ENCODE measurements at regions not wholly inside any gene's neighbourhood (a gene's known extent, or its start where the extent isn't known, plus 50 kb on each side); places are given as distances from the start of the nearest gene placed in this dataset.

DNA sequence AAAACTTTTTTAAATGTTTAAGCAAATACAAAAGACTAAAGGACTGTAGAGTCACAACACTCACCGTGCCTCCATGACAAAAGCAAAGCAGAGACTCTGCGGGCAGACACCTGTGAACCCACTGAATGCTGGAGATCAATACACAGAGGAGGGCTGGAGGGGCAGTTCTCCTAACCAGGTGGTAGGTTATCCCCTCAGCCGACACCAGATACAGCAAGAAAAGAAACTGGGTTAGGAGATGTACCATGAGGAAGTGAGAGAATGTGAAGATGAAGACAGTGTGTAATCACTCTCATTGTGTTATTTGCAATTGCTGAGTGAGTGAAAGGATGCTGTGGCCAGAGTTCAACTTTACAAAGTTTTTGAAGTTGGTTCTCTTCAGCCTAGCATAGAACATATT is 480.3 kb downstream of the BCL11B start:
- intact Hi-C loops (cut with micrococcal nuclease), result no loop called here
- ATAC-seq, result no peak
- no peak for DNase-seq

DNA sequence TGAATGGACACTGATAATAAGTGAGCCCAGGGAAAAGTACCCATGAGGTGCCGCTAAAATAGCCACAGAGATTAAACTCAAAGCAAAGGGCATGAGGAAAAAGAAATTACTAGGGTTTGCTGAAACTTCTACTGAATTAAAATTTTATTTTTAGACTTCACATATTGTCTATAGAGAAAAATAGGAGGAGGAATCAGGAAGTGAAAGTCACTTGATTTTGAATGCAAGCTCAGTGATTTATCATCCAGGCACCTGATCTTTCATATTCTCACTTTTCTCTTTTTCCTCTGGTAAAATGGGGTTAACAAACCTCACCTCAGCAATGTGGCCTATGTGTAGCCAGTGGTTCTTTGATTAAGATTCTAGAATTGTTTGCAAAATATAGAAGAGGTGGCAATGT is 479.8 kb downstream of the BCL11B start:
- DNase-seq, result no peak
- intact Hi-C loops (cut with micrococcal nuclease), result no loop called here
- ATAC-seq, result no peak

DNA sequence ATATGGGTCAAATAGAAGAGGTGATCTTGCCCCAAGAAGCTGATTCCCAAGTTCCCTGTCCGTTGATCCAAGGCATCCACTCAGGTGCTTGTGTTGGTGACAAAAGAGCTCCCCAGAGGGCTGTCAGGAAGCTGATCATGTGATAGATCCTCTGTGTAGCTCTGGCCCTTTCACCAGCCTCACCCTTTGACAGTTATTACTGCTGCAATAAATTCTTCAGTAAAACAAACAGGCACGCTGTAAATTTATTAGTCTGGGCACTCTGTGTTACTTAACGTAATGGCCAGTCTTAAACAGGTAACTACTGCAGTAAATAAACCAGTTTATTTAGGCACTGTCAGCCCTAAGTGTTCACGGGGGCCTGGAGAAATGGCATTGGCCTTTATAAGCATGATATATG is 473.9 kb downstream of the BCL11B start:
- no peak for ATAC-seq
- DNase-seq, result no peak
- intact Hi-C loops (cut with micrococcal nuclease), result no loop called here

DNA sequence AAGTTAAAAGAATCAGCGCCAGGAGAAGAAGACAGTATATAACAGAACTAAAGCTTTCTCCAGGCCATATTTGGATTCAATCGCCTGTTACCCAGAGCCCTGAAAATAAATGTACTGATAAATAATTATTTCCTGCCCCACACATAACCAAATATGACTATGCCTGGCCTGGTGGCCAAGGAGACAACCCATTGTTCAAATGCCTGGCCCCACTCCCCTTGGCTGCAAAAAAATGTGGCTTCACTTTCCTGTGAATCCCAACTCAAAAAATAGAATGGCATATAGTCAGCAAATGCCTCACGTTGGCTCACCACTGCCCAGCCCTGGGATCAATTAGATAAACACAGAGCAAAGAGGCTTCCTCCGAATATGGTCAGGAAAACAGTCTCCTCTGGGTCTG is 472.1 kb downstream of the BCL11B start:
- intact Hi-C loops (cut with micrococcal nuclease), result no loop called here
- ATAC-seq, result no peak
- DNase-seq, result no peak

DNA sequence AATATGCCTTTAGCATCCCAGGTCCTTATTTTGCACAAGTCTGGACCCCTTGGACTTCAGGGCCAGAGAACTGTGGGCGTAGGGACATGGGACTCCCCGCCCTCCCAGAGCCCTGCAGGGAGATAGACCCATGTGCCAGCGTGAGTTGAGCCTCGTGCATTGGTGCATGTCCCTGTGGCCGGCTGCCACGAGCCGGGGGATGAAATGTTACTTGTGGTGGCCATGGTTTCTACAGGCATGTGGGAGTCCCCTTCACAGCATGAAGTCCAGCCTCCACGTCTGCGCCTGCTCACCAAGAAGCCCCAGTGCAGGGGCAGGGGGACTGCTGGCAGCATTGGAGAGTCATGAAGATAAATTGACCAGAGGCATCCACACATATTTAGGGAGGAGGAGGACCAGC is 470.0 kb downstream of the BCL11B start:
- intact Hi-C loops (cut with micrococcal nuclease), result no loop called here
- DNase-seq, result no peak
- ATAC-seq, result no peak

DNA sequence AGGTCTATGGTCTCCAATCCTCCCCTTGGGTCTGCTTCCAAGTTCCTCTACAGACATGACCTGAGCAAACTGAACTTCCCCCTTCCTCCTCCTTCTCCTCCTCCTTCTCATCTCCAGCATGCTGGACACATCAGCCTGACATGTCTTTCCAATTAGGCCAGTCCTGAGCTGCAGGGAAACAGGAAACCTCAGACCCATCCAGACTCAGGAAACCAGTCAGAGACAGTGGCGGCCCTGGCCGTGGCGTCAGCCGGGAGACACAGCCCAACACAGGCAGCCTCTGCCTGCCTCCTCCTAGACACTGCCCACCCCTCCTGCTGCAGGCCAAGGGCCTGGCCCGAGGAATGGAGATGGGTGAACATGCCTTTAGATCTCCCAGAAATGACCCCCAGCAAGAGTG is 468.8 kb downstream of the BCL11B start:
- intact Hi-C loops (cut with micrococcal nuclease), result no loop called here
- ATAC-seq, result no peak
- DNase-seq, result no peak

DNA sequence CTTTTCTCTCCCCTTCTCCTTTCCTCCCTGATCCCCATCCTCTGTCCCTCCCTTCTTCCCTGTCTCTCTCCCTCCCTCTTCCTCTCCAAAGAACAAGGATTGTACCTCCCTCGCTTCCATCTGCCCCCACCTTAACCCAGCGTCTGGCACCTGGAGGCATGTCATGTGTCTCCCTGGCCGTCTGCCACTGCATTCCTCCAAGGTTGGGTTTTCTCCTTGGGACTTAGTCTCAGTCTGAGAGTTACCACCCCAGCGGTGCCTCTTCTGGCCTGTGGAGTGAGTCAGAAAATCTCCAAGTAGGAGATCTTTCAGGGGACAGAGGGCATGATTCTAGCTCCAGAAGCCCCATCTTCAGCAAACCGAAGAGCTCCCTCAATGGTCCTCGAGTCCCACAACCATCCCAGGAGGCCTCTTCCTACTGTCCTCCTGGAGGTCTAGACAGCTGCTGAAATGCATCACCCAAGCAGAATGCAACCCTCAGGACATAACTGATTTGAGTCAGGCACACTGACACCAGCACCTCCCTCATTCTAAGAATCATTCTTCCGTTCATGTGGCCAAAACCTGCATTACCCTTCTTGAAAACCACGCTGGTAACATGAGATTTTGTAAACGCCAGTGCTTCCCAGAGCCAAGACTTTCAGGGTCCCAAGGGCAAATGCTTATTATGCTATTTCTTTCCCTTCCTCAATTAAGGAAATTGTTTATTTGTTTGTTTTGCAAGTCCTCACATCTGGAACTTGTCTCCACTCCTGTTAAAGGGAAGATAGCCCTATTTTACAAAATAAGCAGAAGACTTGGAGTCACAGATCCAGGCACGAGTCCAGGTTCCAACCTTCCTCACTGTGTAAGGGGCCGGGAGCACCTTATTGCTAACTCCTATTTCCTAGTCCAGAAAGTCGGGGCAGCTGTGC is 463.2 kb downstream of the BCL11B start:
- ATAC-seq, result no peak
- intact Hi-C loops (cut with micrococcal nuclease), result no loop called here
- no peak for DNase-seq

DNA sequence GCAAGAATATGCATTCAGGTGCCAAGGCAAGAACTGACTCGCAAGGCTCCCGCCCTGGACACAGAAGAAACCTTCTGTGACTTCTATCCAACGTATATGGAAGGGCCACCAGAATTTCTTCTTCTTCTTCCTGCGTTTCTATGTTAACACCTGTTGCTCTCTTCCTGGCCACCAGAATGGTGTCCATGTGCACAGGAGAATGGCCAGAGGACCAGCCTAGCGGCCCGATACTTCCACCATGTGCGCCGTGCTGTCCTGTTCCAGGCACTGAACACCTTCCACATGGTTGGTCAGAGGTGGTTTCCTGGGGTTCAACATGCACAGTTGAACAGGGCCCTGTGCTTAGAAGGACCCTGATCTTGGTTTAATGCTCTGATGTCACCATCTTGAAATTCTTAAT is 455.8 kb downstream of the BCL11B start:
- ATAC-seq (no peak), DNase-seq (no peak)
- intact Hi-C loops (cut with micrococcal nuclease), result no loop called here

DNA sequence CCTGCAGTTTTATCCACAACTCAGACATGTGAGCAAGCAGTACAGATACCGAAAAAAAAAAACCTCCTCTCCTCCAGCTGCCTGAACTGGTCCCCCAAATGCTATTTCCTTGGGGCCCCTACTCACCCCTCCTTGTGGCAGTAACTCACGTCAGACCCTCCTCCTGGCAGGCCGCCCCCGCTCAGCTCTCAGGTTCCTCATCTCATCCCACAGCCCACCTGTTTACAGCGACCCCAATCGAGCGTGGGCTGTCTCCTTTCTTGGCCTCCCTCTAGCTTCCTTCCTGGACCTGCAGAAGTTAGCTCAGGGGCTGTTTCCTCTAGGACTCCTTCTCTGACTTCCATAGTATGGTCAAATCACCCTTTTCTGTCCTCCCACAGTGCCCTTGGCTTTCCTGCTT is 455.3 kb downstream of the BCL11B start:
- ATAC-seq (no peak), DNase-seq (no peak)
- intact Hi-C loops (cut with micrococcal nuclease), result no loop called here

DNA sequence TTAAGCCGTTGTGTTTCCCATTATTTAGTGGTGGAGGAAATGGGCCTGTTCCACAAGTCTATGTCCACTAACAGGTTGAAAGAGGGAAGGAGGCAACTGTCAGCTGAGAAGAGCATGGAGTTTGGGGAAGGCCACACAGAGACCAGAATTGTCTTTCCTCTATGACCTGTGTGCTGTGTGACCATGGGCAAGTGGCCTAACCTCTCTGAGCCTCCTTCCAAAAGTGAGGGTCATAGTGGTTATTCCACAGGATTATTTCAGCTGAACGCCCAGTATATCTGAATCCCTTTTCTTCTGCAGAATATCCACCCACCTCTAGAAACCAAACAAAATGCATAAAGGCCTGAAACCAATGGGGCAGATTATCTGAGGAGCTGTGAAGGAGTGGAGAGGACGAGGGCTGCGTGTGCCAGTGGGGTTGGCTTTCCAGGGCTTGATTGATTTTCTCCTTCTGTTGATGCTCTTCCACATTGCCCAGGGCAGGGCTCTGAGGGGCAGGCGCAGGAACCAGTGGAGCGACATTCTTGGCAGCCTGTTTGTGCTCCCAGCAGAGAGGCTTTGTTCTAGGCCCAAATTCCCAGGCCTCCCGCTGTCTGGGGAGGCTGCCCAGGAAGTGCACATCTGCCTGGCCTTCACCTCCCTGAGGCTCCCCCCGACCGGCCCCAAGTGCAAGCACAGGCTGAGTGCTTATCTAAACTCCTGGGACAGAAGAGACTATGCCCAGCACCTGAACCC is 452.7 kb downstream of the BCL11B start:
- DNase-seq (no peak), ATAC-seq (no peak)
- intact Hi-C loops (cut with micrococcal nuclease), result no loop called here

DNA sequence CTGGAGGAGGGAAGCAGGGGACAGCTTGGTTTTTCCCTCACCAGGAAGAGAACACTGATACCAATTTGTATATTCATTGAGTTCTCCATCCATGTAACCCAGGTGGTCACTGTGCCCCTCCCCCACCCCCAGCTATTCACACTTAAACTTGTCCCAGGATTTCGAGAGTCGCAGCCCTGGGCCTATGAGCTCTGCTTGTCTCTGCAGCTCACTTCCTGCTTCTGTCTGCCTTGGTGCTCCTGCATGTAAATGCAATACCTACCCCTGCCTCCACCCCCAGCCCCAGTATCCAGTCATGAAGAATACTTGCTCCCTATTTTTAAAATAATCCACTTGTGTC is 452.2 kb downstream of the BCL11B start:
- ATAC-seq (no peak), DNase-seq (no peak)
- intact Hi-C loops (cut with micrococcal nuclease), result no loop called here

DNA sequence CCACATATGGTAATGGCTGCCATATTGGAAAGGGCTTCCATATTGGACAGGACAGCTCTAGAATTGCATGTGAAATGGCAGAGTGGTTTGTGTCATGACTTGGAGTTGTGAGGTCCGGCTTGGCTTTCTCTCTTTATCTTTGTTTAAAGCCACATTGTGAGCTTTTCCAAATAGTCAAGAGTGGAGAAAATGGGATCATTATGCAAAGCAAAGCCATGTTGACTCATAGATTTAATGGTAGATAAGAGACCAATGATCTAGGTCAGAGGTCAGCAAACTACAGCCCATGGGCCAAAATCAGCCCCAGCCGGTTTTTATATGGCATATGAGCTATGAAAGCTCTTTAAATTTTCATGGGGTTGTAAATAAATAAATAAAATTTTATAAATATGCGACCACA is 449.1 kb downstream of the BCL11B start:
- intact Hi-C loops (cut with micrococcal nuclease), result no loop called here
- no peak for DNase-seq
- ATAC-seq, result no peak

DNA sequence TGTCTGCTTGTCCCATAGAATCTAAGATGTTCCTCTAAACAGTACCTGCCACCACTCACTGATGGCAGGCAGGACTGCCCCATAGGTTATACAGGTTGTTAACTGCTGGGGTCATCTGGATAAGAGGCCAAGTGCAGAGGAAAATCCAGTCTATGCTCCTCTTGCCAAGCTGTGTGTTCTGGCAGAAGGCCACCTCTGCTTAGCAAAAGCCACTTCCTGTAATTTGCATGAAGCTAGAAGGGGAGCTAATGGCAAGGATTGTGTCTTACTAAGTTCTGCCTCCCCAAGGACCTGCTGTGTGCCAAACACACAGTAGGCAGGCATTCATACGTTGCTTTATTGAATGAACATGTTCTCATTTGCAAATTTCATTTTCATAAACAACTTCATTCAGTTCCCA is 445.4 kb downstream of the BCL11B start:
- intact Hi-C loops (cut with micrococcal nuclease), result no loop called here
- ATAC-seq (no peak), DNase-seq (no peak)

DNA sequence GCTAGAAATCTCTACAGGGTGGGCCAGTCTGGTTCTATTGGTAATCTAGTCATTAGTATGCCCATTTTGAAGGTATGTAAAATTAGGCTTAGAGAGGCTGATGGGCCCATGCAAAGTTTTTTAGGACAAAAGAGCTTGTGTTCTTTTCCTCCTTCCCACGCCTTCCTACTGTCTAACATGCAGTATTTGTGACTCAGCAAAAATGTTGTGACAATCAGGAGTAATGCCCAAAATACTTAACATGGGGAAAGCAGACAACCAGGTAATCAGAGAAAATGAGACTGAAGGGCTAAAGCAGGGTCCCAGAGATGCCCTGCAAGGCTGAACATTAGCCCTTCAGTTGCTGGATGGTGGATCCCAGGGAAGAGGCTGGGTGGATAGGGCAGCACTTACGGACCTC is 437.9 kb downstream of the BCL11B start:
- intact Hi-C loops (cut with micrococcal nuclease), result no loop called here
- DNase-seq, result no peak
- ATAC-seq, result no peak

DNA sequence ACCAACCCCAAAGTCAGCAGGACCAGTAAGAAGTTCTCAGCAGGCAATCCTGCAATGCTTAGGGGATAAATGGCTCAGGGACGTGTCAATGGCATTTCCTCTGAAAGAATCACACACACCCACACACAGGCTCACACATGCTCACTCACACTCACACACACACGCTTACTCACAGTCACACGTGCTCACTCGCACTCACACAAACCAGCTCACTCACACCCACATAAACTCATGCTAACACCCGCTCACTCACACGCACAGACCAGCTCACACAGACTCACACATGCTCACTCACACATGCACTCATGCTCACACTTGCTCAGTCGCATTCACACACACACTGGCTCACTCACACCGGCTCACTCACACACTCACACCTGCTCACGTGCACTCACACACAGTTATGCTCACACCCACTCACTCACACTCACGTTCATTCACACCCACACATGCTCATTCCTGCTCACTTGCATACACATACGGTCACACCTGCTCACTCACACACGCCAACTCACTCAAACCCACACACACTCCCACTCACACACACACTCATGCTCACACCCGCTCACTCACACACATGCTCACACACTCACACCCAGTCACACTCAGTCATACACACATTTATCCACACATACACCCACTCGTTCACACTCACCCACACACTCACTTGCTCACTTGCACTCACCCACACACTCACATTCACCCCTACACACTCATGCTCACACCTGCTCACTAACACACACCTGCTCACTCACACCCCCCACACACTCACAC is 436.8 kb downstream of the BCL11B start:
- DNase-seq (no peak), ATAC-seq (no peak)
- intact Hi-C loops (cut with micrococcal nuclease), result no loop called here

DNA sequence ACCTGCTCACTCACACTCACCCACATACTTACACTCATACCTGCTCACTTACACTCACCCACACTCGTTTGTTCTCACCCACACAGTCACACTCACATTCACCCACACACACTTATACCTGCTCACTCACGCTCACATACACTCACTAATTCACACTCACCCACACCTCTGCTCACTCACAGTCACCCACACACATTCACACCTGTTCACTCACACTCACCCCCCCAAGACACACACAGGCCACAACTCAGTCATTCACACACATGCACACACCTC is 436.2 kb downstream of the BCL11B start:
- DNase-seq, result no peak
- intact Hi-C loops (cut with micrococcal nuclease), result no loop called here
- no peak for ATAC-seq

DNA sequence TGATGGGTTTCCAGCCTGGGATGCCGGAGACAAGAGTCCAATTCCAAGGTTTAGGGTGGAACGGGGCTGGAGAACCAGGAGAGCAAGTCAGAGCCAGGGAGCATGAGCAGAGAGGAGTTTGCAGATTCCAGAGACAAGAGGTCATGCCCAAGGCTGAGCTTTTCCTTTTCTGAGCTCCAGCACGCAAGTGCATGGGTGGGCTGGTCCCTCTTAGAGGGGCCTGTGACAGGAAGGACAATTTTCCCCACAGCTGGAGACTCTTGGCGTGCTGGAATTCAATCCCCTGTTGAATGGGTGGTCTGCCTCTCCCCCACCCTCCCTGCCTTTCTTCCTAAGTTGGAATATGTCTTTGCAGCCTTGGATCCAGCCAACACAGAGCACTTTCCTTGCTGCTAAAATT is 431.9 kb downstream of the BCL11B start:
- intact Hi-C loops (cut with micrococcal nuclease), result no loop called here
- DNase-seq, result no peak
- no peak for ATAC-seq

DNA sequence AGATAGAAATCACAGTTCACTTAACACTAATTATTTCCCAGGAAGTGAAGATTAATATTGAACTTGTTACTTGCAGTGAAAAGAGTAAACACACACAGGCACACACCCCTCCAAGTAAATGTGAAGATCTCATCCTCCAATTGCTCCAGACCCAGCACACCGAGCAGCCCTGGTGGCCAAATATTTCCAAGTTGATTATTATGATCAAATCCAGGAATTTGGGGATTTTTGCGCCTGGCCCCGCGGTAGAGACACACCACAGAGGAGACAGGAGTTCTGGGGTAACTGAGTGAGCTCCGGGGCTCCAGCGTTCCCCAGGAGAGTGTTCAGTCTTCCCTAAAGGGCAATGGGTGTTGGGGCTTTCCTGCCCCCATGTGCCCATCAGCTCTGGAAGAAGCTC is 431.5 kb downstream of the BCL11B start:
- ATAC-seq, result no peak
- no peak for DNase-seq
- intact Hi-C loops (cut with micrococcal nuclease), result no loop called here

DNA sequence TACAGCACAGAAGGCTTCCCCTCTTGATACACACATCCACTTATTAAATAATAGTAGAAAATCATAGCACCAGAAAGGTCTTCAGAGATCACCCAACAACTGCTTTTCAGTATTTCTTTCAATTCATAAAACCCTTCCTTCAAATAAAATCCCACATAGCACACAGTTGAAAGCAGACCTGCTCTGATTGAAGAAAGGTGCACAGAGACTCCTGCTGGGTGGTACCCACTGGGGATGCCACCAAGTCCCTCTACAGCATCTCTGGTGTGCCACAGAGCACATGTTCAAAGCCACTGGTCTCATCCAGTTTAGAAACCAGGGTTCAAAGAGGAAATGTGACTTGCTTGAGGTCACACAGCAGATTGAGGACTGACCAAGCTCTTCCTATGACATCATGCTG is 427.5 kb downstream of the BCL11B start:
- ATAC-seq, result no peak
- intact Hi-C loops (cut with micrococcal nuclease), result no loop called here
- no peak for DNase-seq

All from left ventricle myocardium superior (tissue), 1 donor.